GM23338 (cell line): ENCODE measurements at regions not wholly inside any gene's neighbourhood (a gene's known extent, or its start where the extent isn't known, plus 50 kb on each side); places are given as distances from the start of the nearest gene placed in this dataset.

Experiments used
- CREB1 ChIP-seq: fragments of 250-450 bp; sonication (Bioruptor Pico); IDR thresholded peaks from 2 replicates; pipeline ENCODE4 v1.5.0; 2020; ENCODE audit warnings: low read depth, mild to moderate bottlenecking, moderate library complexity
- EZH2 ChIP-seq: fragments of 200-600 bp; sonication (generic); IDR thresholded peaks from one replicate; pipeline ENCODE4 v1.8.0; 2017; ENCODE audit warnings: antibody characterized with exemption, mild to moderate bottlenecking, low read depth; ENCODE audit not compliant: unreplicated experiment
- EZH2phosphoT487 ChIP-seq: fragments of 200-600 bp; sonication (generic); IDR thresholded peaks from one replicate; pipeline ENCODE4 v1.8.1; 2018; ENCODE audit warnings: antibody characterized with exemption; ENCODE audit not compliant: unreplicated experiment
- JUNB ChIP-seq: IDR thresholded peaks from one replicate; pipeline ENCODE4 v1.6.1; 2016; ENCODE audit warnings: antibody characterized with exemption; ENCODE audit not compliant: unreplicated experiment
- POLR2AphosphoS5 ChIP-seq: IDR thresholded peaks from 2 replicates; pipeline ENCODE4 v1.6.1; 2016; ENCODE audit warnings: antibody characterized with exemption, low read depth
- ZNF331 ChIP-seq: fragments of 250-450 bp; sonication (Bioruptor Pico); IDR thresholded peaks from 2 replicates; pipeline ENCODE4 v1.5.0; 2020; ENCODE audit warnings: low read depth, mild to moderate bottlenecking, moderate library complexity
- TF ChIP-seq, protein P1 (sequence below), 2 experiments: fragments of 200-600 bp in 1 of 2; sonication (generic) in 1 of 2; conservative IDR thresholded peaks; 2 replicates each; pipeline versions ENCODE4 v1.5.1 to v1.6.1; 2016 to 2017; ENCODE audit warnings: antibody characterized with exemption in 2 of 2, low read depth in 2 of 2, mild to moderate bottlenecking in 2 of 2, moderate library complexity in 1 of 2

DNA sequence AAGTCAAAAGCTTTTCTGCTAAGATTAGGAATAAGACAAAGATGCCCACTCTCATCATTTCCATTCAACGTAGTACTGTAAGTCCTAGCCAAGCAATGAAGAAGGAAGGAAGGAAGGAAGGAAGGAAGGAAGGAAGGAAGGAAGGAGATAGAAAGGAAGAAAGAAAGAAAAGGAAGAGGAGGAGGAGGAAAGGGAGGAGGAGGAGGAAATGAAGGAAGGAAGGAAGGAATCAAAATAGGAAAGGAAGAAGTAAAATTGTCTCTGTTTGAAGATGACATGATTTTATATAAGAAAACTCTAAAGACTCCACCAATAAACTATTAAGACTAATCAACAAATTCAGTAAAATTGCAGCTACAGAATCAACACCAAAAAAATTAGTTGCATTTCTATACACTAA, 66.0 kb upstream of the DHRS4 start:
- TF ChIP-seq, protein P1, sequence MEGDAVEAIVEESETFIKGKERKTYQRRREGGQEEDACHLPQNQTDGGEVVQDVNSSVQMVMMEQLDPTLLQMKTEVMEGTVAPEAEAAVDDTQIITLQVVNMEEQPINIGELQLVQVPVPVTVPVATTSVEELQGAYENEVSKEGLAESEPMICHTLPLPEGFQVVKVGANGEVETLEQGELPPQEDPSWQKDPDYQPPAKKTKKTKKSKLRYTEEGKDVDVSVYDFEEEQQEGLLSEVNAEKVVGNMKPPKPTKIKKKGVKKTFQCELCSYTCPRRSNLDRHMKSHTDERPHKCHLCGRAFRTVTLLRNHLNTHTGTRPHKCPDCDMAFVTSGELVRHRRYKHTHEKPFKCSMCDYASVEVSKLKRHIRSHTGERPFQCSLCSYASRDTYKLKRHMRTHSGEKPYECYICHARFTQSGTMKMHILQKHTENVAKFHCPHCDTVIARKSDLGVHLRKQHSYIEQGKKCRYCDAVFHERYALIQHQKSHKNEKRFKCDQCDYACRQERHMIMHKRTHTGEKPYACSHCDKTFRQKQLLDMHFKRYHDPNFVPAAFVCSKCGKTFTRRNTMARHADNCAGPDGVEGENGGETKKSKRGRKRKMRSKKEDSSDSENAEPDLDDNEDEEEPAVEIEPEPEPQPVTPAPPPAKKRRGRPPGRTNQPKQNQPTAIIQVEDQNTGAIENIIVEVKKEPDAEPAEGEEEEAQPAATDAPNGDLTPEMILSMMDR (conservative IDR thresholded peaks at IDR 0.05; ENCODE audit: low read depth in 2 of 2): no peak
- TF ChIP-seq POLR2AphosphoS5 (no peak), JUNB (no peak), CREB1 (CRISPR knock-in tag) (no peak), EZH2phosphoT487 (no peak), EZH2 (no peak), ZNF331 (CRISPR knock-in tag) (no peak)
